ENCODE measurements at regions not wholly inside any gene's neighbourhood (a gene's known extent, or its start where the extent isn't known, plus 50 kb on each side); places are given as distances from the start of the nearest gene placed in this dataset.
"Not testable (repeated sequence)": the region's sequence is repeated elsewhere in the genome, so short reads cannot be mapped to it uniquely, and the experiment has no call there.

GRCh38 chr11:89626881-89627280 lies 83.2 kb upstream of the TRIM77 start:
- TF ChIP-seq CTCF (IDR thresholded peaks at IDR 0.05); POLR2AphosphoS5 (IDR thresholded peaks at IDR 0.05; ENCODE audit: low read depth, low read length); REST (IDR thresholded peaks at IDR 0.05; ENCODE audit: insufficient read depth in 1 of 2, low read depth in 2 of 2, low read length in 1 of 2): not testable (repeated sequence)

All from Panc1 (cell line).